Stimulated activated CD4-positive, alpha-beta T cell treated with anti-CD3 and anti-CD28 coated beads, Interleukin-12 subunit alpha, Interleukin-12 subunit beta, amount 100 ng/mL, for 4 hours (primary cell): ENCODE measurements at regions not wholly inside any gene's neighbourhood (a gene's known extent, or its start where the extent isn't known, plus 50 kb on each side); places are given as distances from the start of the nearest gene placed in this dataset.
A peak's percentile ranks its signal among the peaks of the same experiment; 100 is the strongest.
"Not testable (repeated sequence)": the region's sequence is repeated elsewhere in the genome, so short reads cannot be mapped to it uniquely, and the experiment has no call there.

ENCODE experiments used
- DNase-seq: peaks from one replicate; pipeline ENCODE4 v3.0.0-alpha.2; 2020

DNA sequence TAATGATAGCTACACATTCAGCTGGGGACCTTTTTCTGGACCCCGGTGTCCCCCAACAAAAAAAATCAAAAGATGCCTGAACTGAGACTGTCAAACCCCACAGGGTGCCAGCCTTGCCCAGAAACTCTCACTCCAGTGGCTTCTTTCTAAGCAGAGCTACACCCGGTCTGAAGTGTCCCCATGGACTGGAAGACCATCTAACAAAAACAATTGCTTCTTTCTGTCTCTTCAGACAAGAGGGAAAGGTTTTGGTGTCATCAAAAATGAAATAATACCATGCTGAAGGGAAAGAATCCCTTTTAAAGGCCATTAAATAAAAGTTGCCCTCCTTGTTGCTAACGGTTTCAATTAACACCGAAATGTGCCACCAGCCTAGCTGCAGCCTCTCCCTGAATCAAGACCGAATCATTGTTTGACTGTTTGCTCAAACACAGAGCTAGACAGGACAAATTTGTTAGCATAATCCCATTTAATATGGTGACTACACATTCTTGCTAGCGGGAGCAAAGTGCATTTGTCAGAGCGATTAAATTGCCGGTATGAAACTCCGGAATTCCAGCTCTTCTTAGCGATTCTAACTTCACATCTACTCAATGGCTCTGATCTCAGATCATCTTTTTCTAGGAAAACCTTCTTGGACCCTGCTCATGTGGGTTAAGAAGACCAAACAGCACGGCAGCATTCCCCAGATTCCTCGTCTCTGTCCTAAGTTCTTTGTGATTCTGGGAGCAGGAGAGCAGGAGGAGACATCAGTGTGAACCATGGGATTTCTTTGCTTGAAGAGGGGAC, 397.5 kb upstream of the PRKCQ start:
- no peak for DNase-seq

DNA sequence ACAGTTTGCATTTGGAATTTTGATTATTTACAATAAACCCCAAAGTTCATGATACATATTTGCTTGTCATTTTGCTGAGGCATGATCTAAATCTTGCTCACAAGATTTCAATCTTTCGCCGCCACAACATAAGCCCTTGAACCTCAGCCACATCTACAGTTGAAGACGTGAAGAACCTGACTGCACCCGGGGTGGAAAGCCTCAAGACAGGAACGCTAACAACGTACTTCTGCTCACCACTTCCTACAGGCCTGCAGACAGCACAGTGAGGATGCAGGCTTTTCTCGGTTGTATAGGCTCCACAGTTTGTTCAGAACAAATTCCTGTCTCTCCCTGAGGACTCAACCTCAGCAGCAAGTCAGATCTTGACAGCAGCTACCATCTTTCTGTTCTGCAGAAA, 393.8 kb upstream of the PRKCQ start:
- DNase-seq = no peak

DNA sequence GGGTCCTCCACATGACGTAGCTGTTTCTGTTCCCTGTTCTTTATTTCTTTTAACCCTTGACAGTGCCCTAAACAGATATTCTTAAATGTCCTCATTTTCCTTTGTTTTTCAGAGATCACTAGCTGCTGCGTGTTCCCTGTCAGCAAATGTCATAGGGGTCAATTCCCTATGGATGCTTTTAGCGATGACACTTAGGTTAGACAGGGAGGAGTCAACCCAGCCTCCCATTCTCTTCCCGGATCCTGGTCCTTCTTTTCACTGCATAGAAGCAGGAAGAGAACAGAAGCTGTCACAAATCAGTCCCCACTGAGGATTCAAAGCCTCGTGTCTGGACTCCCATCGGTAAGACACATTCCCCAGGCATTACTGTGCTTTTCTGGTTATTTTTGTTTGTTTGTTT, 392.1 kb upstream of the PRKCQ start:
- no peak for DNase-seq

DNA sequence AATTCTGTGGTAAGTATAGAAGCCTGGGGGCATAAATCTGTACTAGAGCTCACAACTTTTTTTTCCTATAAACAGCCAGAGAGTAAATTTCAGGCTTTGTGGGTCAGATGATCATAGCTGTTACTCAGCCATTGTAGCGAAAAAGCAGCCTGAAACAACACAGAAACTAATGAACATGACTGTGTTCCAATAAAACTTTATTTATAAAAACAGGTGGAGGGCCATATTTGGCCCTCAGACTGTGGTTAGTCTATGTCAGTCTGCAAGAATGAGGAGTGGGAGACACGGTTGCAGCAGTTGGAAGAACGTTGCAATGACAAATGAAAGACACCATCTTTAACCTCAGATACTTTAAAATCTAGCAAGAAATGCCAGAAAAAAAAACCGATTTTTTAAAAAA, 389.6 kb upstream of the PRKCQ start:
- DNase-seq = no peak

DNA sequence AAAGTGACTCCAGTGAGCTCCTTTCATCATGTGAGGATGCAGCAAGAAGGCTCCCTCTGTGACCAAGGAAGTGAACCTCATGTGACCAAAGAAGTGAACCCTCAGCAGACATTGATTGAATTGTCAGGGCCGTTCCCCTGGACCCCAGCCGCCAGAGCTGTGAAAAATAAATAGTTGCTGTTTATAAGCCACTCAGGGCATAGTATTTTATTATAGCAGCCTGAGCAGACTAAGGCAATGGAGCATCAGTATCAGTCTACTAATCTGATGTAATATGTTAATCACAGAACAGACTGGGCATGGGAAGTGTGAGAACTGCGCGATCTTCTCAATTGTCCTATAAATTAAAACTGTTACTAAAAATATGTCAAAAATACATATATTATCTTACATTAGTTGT, 384.5 kb upstream of the PRKCQ start:
- no peak for DNase-seq

DNA sequence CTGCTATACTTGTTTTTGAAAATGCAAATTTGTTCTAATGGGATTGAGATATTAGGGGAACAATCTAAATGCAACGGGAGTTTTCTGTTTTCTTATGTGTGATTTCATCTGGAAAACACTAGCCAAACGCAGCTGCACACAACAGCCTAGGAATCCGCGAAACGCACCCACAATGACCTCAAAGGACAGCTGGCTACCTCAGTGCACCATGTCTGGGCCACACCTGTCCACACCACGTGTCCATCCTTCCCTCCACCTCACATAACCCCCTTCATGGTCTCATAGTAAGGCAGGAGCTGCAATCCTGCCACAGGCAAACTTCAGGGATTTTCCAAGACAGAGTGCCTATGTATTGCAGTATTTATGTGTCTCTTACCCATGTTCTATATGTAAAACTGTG, 382.5 kb upstream of the PRKCQ start:
- no peak for DNase-seq

DNA sequence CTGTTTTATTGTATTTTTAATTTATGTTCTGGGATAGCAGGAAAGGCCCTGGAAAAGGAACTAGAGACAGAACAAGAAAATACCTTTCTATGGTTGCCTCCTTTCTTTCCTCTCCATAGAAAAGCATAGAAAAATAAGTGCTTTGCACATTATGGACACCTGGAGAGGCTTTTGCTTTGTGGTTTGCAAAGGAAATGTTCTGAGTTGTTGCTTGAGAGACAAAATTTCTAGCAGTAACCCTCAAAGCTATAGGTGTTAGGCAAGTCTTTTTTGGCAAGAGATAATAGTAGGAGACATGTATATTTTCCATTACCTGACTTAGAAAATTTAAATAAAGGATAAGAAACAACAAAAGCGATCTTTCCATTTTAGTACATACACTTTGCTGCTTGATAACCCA, 378.6 kb upstream of the PRKCQ start:
- DNase-seq = no peak

DNA sequence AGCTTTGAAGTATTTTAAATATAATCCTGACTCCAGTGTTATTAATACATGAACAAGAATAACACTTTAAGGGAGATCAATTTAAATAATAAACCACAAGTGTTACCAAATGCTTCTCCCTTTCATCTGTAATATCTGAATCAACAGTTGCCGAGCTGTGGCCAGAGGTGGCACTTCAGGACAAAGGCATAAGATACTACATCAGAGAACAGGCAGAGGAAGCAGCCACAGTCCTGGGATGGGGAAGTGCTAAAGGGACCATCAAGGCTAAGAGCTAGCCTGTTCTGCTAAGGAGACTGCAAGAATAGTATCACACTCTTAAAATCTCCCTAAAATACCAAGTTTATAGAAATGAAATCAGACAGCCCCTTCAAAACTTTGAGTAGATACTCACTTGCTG, 378.2 kb upstream of the PRKCQ start:
- DNase-seq = no peak

DNA sequence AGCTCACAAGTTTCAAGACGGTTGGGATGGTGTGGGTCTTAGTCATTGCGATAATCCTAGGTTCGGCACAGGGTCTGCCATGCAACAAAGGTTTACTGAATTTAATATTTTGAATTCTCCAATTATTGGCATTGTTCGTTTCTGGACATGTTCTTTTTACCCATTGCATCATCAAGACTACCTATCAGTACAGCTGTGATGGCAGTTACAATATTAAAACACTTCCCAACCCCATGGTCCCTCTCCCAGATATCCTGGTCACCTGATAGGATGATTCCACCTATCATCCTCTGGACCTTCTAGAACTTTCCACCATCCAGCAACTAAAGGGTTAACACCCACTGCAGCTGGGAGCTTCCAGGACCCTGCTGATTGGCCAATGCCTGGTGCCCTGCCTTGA, 377.8 kb upstream of the PRKCQ start:
- no peak for DNase-seq

DNA sequence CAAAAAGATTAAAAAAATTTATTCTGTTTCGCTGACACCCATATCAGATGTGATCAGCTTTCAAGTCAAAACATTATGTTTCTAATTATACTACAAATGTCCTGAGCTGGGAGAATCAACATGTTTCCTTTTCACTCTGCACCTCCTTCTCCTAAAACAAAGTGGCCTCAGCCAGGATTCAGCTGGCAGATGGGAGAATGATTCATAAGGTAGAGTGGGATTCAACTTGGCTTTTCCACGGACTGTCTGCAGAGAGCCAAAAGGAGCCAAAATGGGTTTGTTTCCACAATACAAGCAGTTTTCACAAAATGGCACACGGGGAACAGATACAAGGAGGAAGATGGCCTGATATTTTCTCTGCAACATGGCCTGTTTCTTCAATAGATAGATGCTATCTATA, 376.5 kb upstream of the PRKCQ start:
- DNase-seq = no peak

DNA sequence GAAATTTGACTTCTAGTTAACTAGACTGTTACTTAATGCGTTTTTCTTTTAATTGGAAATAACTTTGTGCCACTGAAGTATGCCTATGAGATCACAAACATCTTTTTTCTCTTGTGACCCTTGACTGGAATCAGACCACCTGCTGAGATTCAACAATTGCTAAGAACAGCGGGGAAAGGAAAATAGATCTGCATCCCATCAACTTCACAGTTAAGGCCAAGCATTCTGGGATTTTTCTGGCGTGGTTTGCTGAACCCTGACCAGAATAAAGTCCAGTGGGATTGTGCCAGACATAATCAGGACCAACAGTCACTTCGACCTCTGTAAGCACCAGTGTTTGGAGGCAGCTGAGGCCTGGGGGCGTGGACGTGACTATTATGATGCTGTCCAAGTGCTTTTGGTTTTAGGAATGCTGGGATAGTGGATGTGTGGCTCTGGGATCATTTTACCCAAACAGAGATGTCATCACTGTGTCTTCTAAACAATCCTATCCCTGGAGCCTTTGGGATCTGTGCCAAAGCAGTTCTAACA, 373.3 kb upstream of the PRKCQ start:
- no peak for DNase-seq

DNA sequence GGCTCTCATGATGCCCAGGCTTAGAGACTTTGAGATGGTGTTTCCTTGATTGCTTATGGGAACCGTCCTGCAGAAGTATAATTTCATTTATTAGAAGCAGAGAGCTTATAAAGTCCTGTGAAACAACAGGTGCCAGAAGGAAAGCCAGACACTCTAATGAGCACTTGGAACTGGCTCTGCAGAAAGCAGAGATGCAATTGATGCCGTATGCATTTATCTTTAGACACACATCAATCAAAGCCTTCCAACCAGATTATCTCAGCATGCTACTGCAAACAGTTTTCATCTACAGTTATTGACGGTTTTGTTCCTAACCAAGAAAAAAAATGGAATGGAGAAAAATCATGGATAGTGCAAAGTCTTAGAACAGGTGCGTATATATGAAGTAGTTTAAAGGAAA, 371.7 kb upstream of the PRKCQ start:
- DNase-seq = no peak

DNA sequence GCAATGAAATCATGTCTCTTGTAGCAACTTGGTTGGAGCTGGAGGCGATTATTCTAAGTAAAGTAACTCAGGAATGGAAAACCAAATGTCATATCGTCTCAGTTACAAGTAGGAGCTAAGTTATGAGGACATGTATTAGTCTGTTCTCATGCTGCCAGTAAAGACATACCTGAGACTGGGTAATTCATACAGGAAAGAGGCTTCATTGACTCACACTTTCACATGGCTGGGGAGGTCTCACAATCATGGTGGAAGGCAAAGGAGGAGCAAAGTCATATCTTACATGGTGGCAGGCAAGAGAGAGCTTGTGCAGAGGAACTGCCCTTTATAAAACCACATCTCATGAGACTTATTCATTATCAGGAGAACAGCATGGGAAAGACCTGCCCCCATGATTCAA, 370.1 kb upstream of the PRKCQ start:
- DNase-seq = no peak

DNA sequence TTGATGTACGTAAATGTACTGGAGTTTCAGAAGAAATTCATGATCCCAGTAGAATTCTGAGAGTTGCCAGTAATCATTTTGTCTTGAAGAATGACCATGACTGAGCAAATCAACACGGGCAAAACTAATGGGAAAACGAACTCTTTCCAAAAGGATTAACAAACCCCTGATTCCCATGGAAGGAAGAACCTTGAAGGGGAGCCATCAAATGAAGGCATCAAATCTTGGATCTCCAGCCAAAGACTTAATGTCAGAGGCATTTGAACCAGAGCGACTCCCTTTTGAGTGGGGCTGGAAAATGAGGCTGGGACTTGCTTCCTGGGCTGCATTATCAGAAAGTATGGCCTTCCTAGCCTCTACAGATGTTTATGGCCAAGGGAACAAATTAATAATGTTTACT, 364.4 kb upstream of the PRKCQ start:
- DNase-seq = no peak

DNA sequence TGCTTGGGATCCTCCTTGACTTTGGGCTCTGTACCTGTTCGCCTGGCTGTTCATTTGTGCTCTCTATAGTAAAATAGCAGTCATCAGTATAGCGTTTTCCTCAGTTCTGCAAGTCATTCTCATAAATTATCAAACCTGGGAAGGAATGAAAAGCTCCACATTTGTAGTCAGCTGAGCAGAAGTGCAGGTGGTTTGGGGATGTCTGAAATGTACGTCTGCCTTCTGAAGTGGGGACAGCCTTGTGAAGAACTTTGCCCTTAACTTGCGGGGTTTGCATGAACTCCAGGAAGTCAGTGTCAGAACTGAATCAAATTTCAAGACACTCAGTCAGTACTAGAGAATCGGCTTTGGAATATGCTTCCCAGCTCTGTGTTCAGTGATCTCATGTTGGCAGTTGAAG, 358.3 kb upstream of the PRKCQ start:
- no peak for DNase-seq

DNA sequence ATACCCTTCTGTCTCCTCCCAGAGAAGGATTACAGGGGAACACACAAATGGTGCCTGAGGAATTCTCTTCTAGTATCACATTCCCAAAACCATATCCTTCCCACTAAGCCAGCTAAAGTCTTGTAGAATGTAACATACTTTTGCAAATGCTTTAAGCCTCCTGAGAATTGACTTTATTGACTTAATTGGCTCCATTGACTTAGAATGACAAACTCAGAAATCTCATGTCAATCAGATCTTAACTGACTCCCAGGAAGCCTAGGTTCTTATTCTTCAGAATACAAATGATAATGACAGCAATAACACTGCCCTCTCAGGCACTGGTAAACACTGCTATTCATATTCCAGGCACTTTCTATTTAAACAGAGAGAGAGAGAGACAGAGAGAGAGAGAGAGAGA, 356.9 kb upstream of the PRKCQ start:
- DNase-seq = no peak

DNA sequence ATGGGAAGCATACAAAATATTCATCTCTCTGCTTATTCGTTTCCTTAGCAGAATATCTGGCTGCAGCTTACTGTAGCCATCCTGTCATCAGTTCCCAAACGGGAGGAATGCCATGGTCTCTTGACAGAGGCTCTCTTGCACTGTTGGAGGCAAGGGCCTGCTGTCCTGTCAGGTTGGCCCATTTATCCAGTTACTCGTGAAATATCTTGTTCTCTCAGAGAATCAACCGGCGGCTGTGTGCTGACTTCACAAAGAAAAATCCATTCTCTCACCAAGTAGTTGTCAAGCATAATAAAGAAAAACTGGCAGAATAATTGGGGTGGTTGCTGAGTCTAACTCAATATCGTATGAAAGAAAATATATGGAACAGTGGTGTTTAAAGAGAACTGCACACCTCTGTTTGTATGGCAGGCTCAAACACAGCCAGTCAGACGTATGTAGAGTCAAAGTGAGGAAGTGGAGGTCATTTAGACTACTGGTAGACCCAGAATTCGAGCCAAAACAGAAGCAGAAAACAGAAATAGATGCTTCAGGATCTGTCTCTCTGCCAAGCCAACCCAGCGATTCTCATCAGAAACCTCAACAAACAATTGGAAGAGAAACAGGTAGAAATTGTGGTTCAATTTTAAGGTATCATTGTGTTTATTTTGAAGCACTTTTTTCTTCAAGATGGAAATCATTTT, 349.2 kb upstream of the PRKCQ start:
- DNase-seq = no peak

DNA sequence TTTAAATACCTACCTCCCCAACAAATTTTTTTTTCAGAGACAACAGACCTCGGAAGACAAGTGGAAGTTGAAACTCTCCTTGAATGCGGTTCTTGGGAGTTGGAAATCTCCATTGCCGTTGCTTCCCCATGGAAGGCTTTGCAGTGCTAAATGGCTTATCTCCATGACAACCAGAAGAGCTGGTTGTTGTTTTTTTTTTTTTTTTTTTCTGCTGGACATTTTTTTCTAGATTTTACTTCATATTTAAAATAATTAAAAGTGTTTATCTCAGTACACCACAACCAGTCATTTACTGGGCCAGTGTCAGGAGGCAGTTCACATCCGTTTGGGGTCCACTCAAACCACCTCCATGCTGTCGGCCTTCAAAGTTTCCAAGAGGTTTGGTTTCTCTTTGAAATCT, 348.5 kb upstream of the PRKCQ start:
- no peak for DNase-seq

DNA sequence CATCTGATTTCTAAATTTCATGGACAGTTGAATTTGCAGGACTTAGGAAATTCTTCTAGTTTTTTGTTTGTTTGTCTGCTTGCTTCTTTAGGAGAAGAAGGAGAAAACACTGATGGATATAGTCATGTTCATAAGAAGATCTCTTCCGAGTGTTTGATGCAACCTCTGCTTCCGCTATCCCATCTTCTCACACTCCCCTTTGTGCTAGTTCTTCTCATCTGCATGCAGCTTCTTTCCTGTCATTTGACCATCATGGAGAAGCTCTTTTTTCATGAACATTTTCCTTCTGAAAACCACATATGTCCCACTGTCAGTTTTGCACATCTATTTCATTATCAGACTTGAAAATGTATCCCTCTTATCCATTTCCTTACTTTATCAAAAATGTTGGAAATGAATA, 346.9 kb upstream of the PRKCQ start:
- no peak for DNase-seq

DNA sequence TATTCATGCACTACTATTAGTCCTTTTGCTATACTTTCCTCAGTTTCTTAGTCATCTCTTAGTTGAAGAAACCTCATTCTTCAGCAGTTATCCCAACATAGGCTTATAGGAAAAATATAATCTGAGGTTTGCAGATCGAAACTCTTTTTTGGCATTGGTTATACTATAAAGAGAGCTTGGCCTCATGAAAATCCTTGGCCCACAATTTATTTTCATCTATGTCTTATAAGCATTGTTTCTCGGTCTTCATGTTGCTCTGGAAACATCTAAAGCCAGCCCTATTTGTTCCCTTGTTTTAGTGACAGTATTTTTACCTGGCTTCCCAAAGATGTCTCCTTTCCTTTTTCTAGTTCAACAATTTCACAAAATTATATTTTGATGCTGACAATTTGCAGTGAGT, 345.1 kb upstream of the PRKCQ start:
- no peak for DNase-seq

DNA sequence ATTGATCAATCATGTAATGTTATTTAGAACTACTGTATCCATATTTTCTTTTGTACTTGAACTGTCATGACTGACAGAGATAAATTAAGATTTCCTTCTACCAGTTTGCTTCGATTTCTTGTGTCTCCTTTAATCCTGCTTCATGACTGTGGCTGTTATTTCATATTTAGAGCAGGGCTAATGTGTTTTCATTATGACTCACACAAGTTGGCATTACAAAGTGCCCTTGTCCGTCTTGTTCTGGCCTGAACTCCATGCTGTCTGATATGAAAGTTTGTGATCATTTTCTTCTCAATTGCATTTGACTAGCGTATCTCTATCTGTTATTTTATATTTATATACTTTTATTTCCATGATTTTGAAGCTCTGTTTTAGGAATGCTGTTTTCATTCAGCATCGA, 344.1 kb upstream of the PRKCQ start:
- DNase-seq = no peak

DNA sequence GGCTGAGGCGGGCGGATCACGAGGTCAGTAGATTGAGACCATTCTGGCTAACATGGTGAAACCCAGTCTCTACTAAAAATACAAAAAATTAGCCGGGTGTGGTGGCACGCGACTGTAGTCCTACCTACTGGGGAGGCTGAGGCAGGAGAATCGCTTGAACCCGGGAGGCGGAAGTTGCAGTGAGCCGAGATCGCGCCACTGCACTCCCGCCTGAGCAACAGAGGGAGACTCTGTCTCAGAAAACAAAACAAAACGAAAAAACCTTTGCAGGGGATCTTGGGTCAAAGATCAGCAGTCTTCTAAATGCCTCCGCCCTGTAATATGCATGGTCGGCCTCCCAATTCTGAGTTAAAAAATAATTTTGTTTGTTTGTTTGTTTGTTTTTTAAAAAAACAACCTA, 340.9 kb upstream of the PRKCQ start:
- not testable (repeated sequence) for DNase-seq

DNA sequence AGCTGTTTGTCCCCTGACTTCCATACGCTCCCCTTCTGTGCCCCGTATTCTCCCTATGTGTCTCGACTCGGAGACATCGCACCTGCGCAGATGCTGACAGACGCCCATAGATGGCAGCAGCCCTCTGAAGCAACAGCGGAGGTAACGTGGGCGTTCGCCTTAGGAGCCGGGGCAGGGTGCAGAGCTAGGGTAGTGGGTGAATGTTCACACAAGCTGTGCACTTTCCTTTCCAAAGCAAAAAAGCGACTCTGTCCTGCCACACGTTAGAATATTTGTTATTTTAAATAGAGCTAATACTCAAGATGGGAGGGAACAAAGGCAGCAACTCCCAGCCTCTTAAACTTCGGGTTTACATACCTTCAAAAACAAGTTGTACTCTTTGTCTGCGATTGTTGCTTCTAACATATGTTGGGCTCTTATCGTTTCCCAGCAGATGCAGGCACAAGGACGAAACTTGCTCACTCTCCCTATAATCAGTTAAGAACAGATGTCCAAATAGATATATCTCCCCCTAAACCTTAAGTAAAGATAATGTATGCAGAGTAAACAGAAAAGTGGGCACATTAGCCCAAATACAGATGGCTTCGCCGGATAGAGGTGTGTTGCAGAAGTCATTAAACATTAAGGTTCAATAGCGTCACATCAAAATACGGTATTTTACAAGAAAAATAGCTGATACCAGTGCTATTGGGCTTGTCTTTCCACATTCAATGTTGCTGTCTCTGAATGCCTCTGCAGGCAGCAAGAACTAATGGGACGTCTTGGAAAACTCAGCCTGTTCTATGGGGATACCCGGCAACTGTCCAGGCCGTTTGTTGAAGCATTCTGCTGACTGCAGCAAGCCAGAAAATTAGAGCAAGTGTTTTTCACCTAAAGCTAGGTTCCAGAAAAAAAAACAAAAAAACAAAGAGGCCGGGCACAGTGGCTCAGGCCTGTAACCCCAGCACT, 340.3 kb upstream of the PRKCQ start:
- peak; percentile 78 for DNase-seq

DNA sequence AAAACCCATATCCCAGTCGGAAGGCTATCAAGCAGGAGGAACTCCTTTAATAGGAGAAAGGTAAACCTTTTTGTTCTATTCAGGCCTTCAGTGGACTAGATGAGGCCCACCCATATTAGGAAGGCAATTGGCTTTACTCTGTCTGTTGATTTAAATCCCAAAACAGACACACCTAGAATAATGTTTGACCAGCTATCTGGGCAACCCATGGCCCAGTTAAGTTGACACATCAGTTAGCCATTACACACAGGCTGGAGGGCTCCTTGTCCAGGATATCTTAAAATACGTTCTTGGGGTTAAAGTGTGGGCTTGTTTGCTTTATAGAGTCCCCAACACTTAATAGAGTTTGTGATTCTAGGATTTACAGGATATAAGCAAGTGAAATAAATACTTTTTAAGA, 339.0 kb upstream of the PRKCQ start:
- DNase-seq = no peak
